Smooth muscle cell of the brain vasculature (primary cell): ENCODE measurements at regions not wholly inside any gene's neighbourhood (a gene's known extent, or its start where the extent isn't known, plus 50 kb on each side); places are given as distances from the start of the nearest gene placed in this dataset.
"Not testable (repeated sequence)": the region's sequence is repeated elsewhere in the genome, so short reads cannot be mapped to it uniquely, and the experiment has no call there.

ENCODE experiments used
- DNase-seq: peaks from one replicate; pipeline ENCODE4 v3.0.0-alpha.2; 2012; ENCODE audit warnings: low read depth, low spot score

GRCh38 chr6:81906709-81907204 lies 154.3 kb upstream of the TENT5A start:
- DNase-seq, result no peak

- no peak for DNase-seq
Observed at GRCh38 chr6:81906041-81906440, 153.6 kb upstream of the TENT5A start.

- no peak for DNase-seq
Observed at GRCh38 chr6:81901551-81901966, 149.1 kb upstream of the TENT5A start.

- DNase-seq, result no peak
Observed at GRCh38 chr6:81900616-81901015, 148.1 kb upstream of the TENT5A start.

- DNase-seq, result no peak
Observed at GRCh38 chr6:81897793-81898192, 145.3 kb upstream of the TENT5A start.

DNA sequence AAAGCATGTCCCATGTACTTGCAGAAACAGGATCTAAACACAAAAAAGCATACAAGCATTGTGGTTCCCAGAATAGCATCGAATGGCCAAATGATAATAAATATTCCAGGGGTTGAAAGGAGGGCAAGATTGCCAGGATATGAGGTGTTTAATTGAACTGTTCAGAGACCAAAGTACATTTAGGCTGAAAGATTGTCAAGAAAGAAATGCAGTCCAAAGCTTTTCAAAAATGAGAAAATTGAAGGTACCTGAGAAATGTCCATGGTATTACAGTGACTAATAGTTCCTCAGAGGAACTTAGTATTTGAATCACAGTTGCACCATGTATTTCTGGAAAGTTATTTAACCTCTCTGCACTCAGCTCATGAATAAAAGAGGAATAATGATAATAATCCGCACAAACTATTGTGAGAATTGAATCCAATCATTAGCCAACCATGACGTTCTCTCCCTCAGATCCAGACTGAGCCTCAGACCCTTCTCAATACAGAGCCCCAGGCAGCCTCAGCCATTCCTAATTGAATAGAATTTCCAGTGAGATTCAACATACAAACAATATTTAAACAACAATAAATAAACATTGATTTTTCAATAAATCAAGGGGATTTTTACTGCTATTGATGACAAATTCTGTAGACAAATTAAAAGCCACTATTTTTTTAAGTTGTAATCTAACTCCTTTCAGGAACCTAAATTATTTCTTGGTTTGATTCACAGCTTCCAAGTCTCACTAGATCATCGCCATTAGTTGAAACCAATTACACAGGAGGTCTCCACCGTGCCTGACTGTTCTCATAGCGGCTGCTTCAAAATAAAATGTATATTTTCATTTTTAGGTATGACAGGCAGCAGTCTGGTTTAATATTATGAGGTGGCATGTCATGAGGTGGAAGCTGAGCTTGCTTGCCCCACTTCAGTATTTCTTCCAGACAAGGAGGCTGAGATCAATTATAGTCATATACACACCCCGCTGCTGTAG lies 144.3 kb upstream of the TENT5A start:
- no peak for DNase-seq

- peak; percentile 65 for DNase-seq
Observed at GRCh38 chr6:81895511-81896185, 143.2 kb upstream of the TENT5A start.

GRCh38 chr6:81894788-81895271 lies 142.3 kb upstream of the TENT5A start:
- no peak for DNase-seq

DNA sequence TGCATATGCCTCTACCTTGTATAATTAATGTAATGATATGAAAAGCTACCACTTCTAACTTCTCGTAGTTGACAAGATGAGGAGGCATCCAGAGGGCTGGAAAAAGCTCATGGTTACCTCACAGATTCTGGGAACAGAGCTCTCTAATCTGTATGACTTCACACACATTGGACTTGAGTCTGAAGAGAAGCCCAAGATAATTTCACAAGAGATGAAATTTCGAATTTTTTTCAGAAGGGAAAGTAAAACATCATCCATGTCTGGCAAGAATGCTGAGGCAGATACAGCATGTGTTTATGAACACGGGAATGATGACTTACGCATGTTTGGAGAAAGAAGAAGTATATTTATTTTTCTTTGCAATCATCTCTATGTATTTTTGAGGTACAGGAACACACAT lies 141.8 kb upstream of the TENT5A start:
- no peak for DNase-seq

GRCh38 chr6:81892891-81893290 lies 140.4 kb upstream of the TENT5A start:
- no peak for DNase-seq

DNA sequence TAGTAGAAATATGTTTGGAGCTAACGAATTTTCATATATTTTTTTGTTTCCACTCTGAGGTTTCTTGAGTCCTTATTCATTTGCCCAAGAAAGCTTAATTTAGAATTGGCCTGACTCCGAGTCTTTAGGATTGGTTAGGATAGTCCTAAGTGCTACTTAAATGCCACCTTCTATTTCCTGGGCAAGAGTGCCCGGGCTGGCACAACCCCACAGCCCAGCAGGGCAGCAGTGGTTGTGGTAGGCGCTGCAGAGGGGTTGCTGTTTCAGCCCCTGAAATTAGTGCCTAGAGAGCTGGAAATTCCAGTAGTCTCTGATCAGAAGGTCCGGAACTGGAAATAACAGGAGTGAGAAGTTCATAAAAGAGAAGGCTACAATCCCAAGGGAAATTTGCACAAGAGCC lies 139.4 kb upstream of the TENT5A start:
- no peak for DNase-seq

DNA sequence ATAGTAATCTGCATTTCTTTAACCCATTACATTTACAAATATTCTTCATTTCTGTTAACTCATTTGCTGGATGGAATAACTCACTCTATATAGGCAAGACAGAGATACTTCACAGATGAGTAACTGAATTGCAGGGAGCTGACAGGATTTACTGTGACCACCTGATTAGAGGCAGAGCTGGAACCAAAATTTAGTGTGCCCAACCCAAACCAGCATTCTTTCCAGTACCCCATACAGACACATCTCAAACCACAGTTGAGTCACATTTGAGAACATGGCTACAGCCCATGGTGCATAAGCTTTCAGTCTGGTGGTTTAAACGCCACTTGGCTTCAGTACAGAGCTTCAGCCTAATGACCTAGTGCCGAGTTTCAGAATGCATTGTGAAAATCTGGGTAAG lies 138.4 kb upstream of the TENT5A start:
- DNase-seq, result no peak

DNA sequence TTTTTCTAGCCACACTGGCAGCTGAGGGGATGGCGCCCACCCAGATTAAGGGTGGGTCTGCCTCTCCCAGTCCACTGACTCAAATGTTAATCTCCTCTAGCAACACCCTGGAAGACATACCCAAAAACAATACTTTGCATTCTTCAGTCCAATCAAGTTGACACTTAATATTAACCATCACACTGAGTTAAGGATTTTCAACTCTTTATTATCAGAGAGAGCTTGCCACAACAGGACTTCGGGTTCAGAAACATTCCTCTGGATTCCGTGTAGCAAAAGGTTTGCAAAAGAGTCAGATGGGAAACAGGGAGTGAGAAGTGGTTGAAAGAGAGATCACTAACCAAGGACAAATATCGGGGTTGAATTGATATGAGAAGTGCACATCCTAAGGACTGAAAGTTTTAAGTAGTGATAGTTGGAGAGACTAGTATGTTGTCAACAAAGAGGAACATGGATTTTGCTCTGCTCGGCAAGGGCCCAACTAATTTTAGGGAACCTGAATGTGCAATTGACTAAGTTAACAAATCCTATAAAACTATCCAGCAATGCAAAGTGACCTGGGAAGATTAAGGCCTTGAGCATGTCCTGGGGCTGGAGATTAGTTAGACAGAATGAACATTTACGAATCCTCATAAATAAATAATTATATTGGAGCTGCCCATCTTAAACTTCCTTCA lies 137.0 kb upstream of the TENT5A start:
- DNase-seq, result no peak

GRCh38 chr6:81886909-81887308 lies 134.4 kb upstream of the TENT5A start:
- DNase-seq, result not testable (repeated sequence)

DNA sequence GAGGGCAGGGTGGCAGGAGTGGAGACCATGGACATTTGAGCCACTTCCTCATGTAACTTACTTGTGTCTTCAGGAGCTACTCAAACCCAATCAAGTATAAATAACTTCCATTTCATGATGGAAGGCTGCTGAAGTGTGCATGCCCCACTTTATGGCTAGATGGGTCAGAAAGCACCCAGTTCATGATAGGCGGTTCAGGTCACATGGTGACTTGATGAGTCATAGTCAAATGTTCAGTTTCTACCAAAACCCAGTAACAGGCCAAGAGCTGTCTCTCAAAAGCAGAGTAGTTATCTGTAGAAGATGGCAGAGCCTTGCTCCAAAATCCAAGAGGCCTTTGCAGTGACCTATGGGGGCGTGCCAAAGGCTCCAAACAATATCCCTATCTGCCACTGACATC lies 133.7 kb upstream of the TENT5A start:
- DNase-seq, result no peak

GRCh38 chr6:81881660-81882059 lies 129.2 kb upstream of the TENT5A start:
- DNase-seq, result no peak

DNA sequence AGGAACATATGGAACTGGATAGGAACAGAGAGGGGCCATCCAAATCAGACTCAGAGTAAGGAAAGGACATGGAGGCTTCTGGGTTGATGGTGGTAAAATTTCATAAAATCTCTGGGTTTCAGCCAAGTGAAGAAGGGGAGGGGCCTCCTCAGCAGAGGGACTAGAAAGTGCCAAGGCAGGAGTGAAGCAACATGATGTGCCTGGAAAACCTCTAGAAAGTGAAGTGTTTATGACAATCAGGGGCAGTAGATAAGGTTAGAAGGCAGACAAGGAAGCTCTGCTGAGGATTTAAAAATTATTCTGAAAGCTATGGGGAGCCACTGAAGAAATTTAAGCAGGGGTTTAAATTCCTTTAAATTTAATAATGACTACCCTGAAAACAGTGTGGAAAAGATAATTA lies 126.0 kb upstream of the TENT5A start:
- DNase-seq, result no peak

GRCh38 chr6:81876971-81877370 lies 124.5 kb upstream of the TENT5A start:
- no peak for DNase-seq

GRCh38 chr6:81875782-81876293 lies 123.4 kb upstream of the TENT5A start:
- no peak for DNase-seq

DNA sequence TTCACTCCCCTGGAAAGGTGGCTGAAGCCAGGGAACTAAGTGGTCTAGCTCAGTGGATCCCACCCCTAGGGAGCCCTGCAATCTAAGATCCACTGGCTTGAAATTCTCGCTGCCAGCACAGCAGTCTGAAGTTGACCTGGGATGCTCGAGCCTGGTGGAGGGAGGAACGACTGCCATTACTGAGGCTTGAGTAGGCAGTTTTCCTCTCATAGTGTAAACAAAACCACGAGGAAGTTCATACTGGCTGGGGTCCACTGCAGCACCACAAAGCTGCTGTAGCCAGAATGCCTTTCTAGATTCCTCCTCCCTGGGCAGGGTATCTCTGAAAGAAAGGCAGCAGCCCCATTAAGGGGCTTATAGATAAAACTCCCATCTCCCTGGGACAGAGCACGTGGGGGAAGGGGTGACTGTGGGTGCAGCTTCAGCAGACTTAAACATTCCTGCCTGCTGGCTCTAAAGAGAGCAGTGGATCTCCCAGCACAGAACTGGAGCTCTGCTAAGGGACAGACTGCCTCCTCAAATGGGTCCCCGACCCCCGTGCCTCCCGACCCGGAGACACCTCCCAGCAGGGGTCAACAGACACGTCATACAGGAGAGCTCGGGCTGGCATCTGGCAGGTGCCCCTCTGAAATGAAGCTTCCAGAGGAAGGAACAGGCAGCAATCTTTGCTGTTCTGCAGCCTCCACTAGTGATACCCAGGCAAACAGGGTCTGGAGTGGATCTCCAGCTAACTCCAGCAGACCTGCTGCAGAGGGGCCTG lies 117.4 kb upstream of the TENT5A start:
- DNase-seq, result not testable (repeated sequence)

DNA sequence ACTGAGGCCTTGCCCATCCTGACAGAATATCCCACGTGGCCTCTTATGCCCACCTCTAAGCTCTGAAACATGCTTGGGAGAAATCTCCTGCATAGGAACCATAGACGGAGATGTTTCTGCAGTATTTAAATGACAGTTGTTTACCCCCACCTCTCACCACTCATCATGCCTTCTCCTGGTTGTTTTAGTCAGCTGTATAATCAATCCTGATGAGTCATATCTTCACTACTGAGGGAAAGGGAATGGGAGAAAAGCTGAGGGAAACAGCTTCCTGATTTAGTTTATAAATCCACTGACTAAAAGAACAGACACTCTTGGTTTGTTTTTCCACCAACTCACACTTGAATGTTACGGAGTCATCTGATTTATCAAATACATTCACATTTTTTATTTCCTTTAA lies 113.2 kb upstream of the TENT5A start:
- peak; percentile 62 for DNase-seq
